Liver (tissue), 3 donors: ENCODE measurements at regions not wholly inside any gene's neighbourhood (a gene's known extent, or its start where the extent isn't known, plus 50 kb on each side); places are given as distances from the start of the nearest gene placed in this dataset.

ENCODE experiments used
- EGR1 ChIP-seq, 2 donors: IDR thresholded peaks; 2 replicates each; pipeline ENCODE4 v1.6.1; 2016 to 2018; ENCODE audit warnings: antibody characterized with exemption in 2 of 2, low read depth in 2 of 2
- FOXA1 ChIP-seq: IDR thresholded peaks from 2 replicates; pipeline ENCODE4 v1.6.1; 2016; ENCODE audit warnings: antibody characterized with exemption
- GABPA ChIP-seq, 2 donors: IDR thresholded peaks in 1 of 2; conservative IDR thresholded peaks in 1 of 2; 2 replicates each; pipeline ENCODE4 v1.6.1; 2016; ENCODE audit warnings: antibody characterized with exemption in 2 of 2, mild to moderate bottlenecking in 1 of 2, moderate library complexity in 1 of 2
- HNF4A ChIP-seq, 2 donors: conservative IDR thresholded peaks; 2 replicates each; pipeline ENCODE4 v1.6.1; 2016; ENCODE audit warnings: antibody characterized with exemption in 2 of 2, mild to moderate bottlenecking in 2 of 2
- JUND ChIP-seq, 2 donors: IDR thresholded peaks; 2 replicates each; pipeline ENCODE4 v1.6.1; 2016; ENCODE audit warnings: antibody characterized with exemption in 2 of 2
- RAD21 ChIP-seq, 2 donors: IDR thresholded peaks; 2 replicates each; pipeline ENCODE4 v1.6.1; 2016; ENCODE audit warnings: antibody characterized with exemption in 2 of 2, mild to moderate bottlenecking in 2 of 2
- REST ChIP-seq: IDR thresholded peaks from 2 replicates; pipeline ENCODE4 v1.6.1; 2016; ENCODE audit warnings: antibody characterized with exemption, mild to moderate bottlenecking
- SP1 ChIP-seq: IDR thresholded peaks from 2 replicates; pipeline ENCODE4 v1.6.1; 2018; ENCODE audit warnings: antibody characterized with exemption, mild to moderate bottlenecking
- YY1 ChIP-seq: IDR thresholded peaks from 2 replicates; pipeline ENCODE4 v1.6.1; 2016; ENCODE audit warnings: antibody characterized with exemption, mild to moderate bottlenecking
- ZBTB33 ChIP-seq: IDR thresholded peaks from 2 replicates; pipeline ENCODE4 v1.6.1; 2016; ENCODE audit warnings: antibody characterized with exemption
- TF ChIP-seq, protein P1 (sequence below): fragments of 150-350 bp; IDR thresholded peaks from 2 replicates; pipeline ENCODE4 v1.5.1; 2017; ENCODE audit warnings: improper control_type of control experiment, low read depth, low read length; ENCODE audit not compliant: missing input control
- TF ChIP-seq, protein P2 (sequence below): IDR thresholded peaks from 2 replicates; pipeline ENCODE4 v1.6.1; 2016; ENCODE audit warnings: antibody characterized with exemption
- donor health status: healthy.
- donor health status: healthy.

- no peak for TF ChIP-seq ZBTB33
- TF ChIP-seq, protein P1, sequence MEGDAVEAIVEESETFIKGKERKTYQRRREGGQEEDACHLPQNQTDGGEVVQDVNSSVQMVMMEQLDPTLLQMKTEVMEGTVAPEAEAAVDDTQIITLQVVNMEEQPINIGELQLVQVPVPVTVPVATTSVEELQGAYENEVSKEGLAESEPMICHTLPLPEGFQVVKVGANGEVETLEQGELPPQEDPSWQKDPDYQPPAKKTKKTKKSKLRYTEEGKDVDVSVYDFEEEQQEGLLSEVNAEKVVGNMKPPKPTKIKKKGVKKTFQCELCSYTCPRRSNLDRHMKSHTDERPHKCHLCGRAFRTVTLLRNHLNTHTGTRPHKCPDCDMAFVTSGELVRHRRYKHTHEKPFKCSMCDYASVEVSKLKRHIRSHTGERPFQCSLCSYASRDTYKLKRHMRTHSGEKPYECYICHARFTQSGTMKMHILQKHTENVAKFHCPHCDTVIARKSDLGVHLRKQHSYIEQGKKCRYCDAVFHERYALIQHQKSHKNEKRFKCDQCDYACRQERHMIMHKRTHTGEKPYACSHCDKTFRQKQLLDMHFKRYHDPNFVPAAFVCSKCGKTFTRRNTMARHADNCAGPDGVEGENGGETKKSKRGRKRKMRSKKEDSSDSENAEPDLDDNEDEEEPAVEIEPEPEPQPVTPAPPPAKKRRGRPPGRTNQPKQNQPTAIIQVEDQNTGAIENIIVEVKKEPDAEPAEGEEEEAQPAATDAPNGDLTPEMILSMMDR = no peak
- no peak for TF ChIP-seq HNF4A (conservative IDR thresholded peaks at IDR 0.05)
- no peak for TF ChIP-seq GABPA (IDR thresholded peaks at IDR 0.05 in 1 of 2, conservative IDR thresholded peaks at IDR 0.05 in 1 of 2)
- TF ChIP-seq, protein P2, sequence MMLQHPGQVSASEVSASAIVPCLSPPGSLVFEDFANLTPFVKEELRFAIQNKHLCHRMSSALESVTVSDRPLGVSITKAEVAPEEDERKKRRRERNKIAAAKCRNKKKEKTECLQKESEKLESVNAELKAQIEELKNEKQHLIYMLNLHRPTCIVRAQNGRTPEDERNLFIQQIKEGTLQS = no peak
- TF ChIP-seq REST = no peak
- TF ChIP-seq RAD21 (IDR thresholded peaks at IDR 0.05) = no peak
- no peak for TF ChIP-seq JUND (IDR thresholded peaks at IDR 0.05)
- no peak for TF ChIP-seq FOXA1
- TF ChIP-seq YY1 = no peak
- no peak for TF ChIP-seq EGR1 (IDR thresholded peaks at IDR 0.05; ENCODE audit: low read depth in 2 of 2)
- no peak for TF ChIP-seq SP1
These were observed 298.3 kb downstream of the LRRC3B start for GRCh38 chr3:26920646-26921478.
